Chondrocyte (in vitro differentiated cells): ENCODE measurements at regions not wholly inside any gene's neighbourhood (a gene's known extent, or its start where the extent isn't known, plus 50 kb on each side); places are given as distances from the start of the nearest gene placed in this dataset.

Experiments
- DNase-seq: peaks from one replicate; pipeline ENCODE4 v3.0.0; 2021; ENCODE audit warnings: mixed read lengths, low spot score
- H3K27ac Mint-ChIP-seq: one replicate; pipeline ENCODE4 v1.8.0; 2021; ENCODE audit warnings: mild to moderate bottlenecking, moderate library complexity, mixed read lengths; ENCODE audit not compliant: unreplicated experiment
- H3K27me3 Mint-ChIP-seq: 2 replicates; pipeline ENCODE4 v1.8.0; 2021; ENCODE audit warnings: low read depth, mixed read lengths
- H3K36me3 Mint-ChIP-seq: 2 replicates; pipeline ENCODE4 v1.8.0; 2021; ENCODE audit warnings: low read depth, mixed read lengths
- H3K4me1 Mint-ChIP-seq: 2 replicates; pipeline ENCODE4 v1.8.0; 2021; ENCODE audit warnings: low read depth, mild to moderate bottlenecking, mixed read lengths
- H3K4me3 Mint-ChIP-seq: one replicate; pipeline ENCODE4 v1.8.0; 2021; ENCODE audit warnings: mild to moderate bottlenecking, moderate library complexity, mixed read lengths; ENCODE audit not compliant: unreplicated experiment
- H3K9me3 Mint-ChIP-seq: 2 replicates; pipeline ENCODE4 v1.8.0; 2021; ENCODE audit warnings: low read depth, mixed read lengths
- CTCF ChIP-seq: fragments of 200-600 bp; sonication (generic); IDR thresholded peaks from 2 replicates; pipeline ENCODE4 v1.5.0; 2021; ENCODE audit warnings: antibody characterized with exemption, mild to moderate bottlenecking, moderate library complexity

GRCh38 chr7:84941936-84942335 is 244.9 kb downstream of the SEMA3D start:
- no peak overlapping the region for H3K4me3 Mint-ChIP-seq
- H3K9me3 Mint-ChIP-seq: peaks cover 10% of the 10 kb centered on the region
- TF ChIP-seq CTCF: no peak
- no peaks in the 10 kb centered on the region for H3K36me3 Mint-ChIP-seq
- no peak overlapping the region for H3K27ac Mint-ChIP-seq
- H3K4me1 Mint-ChIP-seq: no peaks in the 10 kb centered on the region
- no peak for DNase-seq
- H3K27me3 Mint-ChIP-seq: no peaks in the 10 kb centered on the region

- H3K4me1 Mint-ChIP-seq: no peaks in the 10 kb centered on the region
- H3K4me3 Mint-ChIP-seq: no peak overlapping the region
- H3K27ac Mint-ChIP-seq: no peak overlapping the region
- H3K9me3 Mint-ChIP-seq: peaks cover 10% of the 10 kb centered on the region
- H3K27me3 Mint-ChIP-seq: no peaks in the 10 kb centered on the region
- TF ChIP-seq CTCF: no peak
- no peaks in the 10 kb centered on the region for H3K36me3 Mint-ChIP-seq
- DNase-seq: no peak
Measured at GRCh38 chr7:84941291-84941690, 245.6 kb downstream of the SEMA3D start.

- H3K36me3 Mint-ChIP-seq: no peaks in the 10 kb centered on the region
- H3K27ac Mint-ChIP-seq: no peak overlapping the region
- no peaks in the 10 kb centered on the region for H3K4me1 Mint-ChIP-seq
- peaks cover 10% of the 10 kb centered on the region for H3K9me3 Mint-ChIP-seq
- H3K4me3 Mint-ChIP-seq: no peak overlapping the region
- DNase-seq: peak; percentile 83
- no peak for TF ChIP-seq CTCF
- no peaks in the 10 kb centered on the region for H3K27me3 Mint-ChIP-seq
Measured at GRCh38 chr7:84939888-84940287, 247.0 kb downstream of the SEMA3D start.

GRCh38 chr7:84939442-84939841 is 247.4 kb downstream of the SEMA3D start:
- TF ChIP-seq CTCF: no peak
- no peaks in the 10 kb centered on the region for H3K36me3 Mint-ChIP-seq
- peaks cover 10% of the 10 kb centered on the region for H3K9me3 Mint-ChIP-seq
- no peaks in the 10 kb centered on the region for H3K4me1 Mint-ChIP-seq
- H3K27ac Mint-ChIP-seq: no peak overlapping the region
- DNase-seq: peak; percentile 73
- no peak overlapping the region for H3K4me3 Mint-ChIP-seq
- no peaks in the 10 kb centered on the region for H3K27me3 Mint-ChIP-seq

- Mint-ChIP-seq H3K4me1 (no peaks in the 10 kb centered on the region), H3K9me3 (peaks cover 8% of the 10 kb centered on the region), H3K36me3 (no peaks in the 10 kb centered on the region), H3K27me3 (no peaks in the 10 kb centered on the region), H3K27ac (no peak overlapping the region), H3K4me3 (no peak overlapping the region)
- no peak for TF ChIP-seq CTCF
- DNase-seq: no peak
Measured at GRCh38 chr7:84924353-84924752, 262.5 kb downstream of the SEMA3D start.
